Heart left ventricle (tissue), 13 donors: ENCODE measurements at regions not wholly inside any gene's neighbourhood (a gene's known extent, or its start where the extent isn't known, plus 50 kb on each side); places are given as distances from the start of the nearest gene placed in this dataset.

ENCODE experiments used
- CTCF ChIP-seq, 12 donors: fragments of 200-600 bp; sonication (generic) in 4 of 12; IDR thresholded peaks; one replicate each; pipeline versions ENCODE4 v1.5.0 to v1.8.0; 2018 to 2022; ENCODE audit warnings: antibody characterized with exemption in 12 of 12, mild to moderate bottlenecking in 5 of 12
- POLR2A ChIP-seq, 2 donors: fragments of 450-650 bp; IDR thresholded peaks; one replicate each; pipeline ENCODE4 v1.6.1; 2017; ENCODE audit warnings: antibody characterized with exemption in 2 of 2, mild to moderate bottlenecking in 2 of 2, moderate library complexity in 2 of 2
- donor health status: ischemic (EF 13 %, LVEDD 7.1; RV severe dilation, severe dysfunction).
- donor health status: DM: no; HTN: yes; CAD: no.
- donor health status: DM: no; HTN: no; CAD: no.
- donor health status: ischemic (EF 25% LVEDD 6.9; RV normal size, moderate dysfunction).
- donor health status: ischemic (EF 25% LVEDD 5.7; RV mildly dilated, moderate dysfunction).
- donor health status: ischemic (EF 35%, LVEDD 5.7; RV mildly dilated, moderate dysfunction).
- donor health status: nonischemic (EF 11% LVEDD 7.7; RV severe dilation, severe dysfunction).
- donor health status: DM: yes; HTN: yes; CAD: no.
- donor health status: PGD.
- donor health status: ischemic (EF 29% LVEDD 5.4; RV normal size, mild dysfunction).
- donor health status: nonischemic (EF 23%, LVEDD 6.1; RV moderate dilation, normal function).

- no peak for TF ChIP-seq POLR2A (IDR thresholded peaks at IDR 0.05)
- no peak for TF ChIP-seq CTCF (IDR thresholded peaks at IDR 0.05)
Observed at GRCh38 chr3:168782193-168782592, 686.5 kb upstream of the GOLIM4 start.
